Left cardiac atrium (tissue), 4 donors: ENCODE measurements at regions not wholly inside any gene's neighbourhood (a gene's known extent, or its start where the extent isn't known, plus 50 kb on each side); places are given as distances from the start of the nearest gene placed in this dataset.
A peak's percentile ranks its signal among the peaks of the same experiment; 100 is the strongest.

ENCODE experiments used
- ATAC-seq, 2 donors: fragments of 200-7000 bp; cut with Tn5 transposase; one replicate each; pipeline ENCODE4 v1.9.1; 2020; ENCODE audit warnings: mild to moderate bottlenecking in 2 of 2, moderate library complexity in 2 of 2
- DNase-seq: peaks from one replicate; pipeline ENCODE4 v3.0.0-alpha.2; 2020
- intact Hi-C, 2 donors: fragments of 100-400 bp; cut with DNase I; formaldehyde crosslinking; loops; one replicate each; pipeline versions ENCODE4 v1.14.1 to v1.15.1; 2022 to 2023
- donor health status: DM: no; HTN: yes; CAD: no.
- donor health status: DM: no; HTN: yes; CAD: no; lungs with severe emphysema.
- donor health status: DM: yes; HTN: yes; CAD: no.
- donor health status: Dilated cardiomyopathy.

GRCh38 chr7:118517275-118517674 lies 292.8 kb downstream of the ANKRD7 start:
- intact Hi-C loops = no loop called here

GRCh38 chr7:118525020-118525419 lies 300.5 kb downstream of the ANKRD7 start:
- ATAC-seq (no peak), DNase-seq (no peak)
- intact Hi-C loops = no loop called here

More at GRCh38 chr7:118517275-118517674, 292.8 kb downstream of the ANKRD7 start:
- no peak for DNase-seq
- ATAC-seq = no peak

GRCh38 chr7:118531566-118531965 lies 307.1 kb downstream of the ANKRD7 start:
- DNase-seq = no peak
- no peak for ATAC-seq
- intact Hi-C loops = no loop called here

GRCh38 chr7:118559207-118559606 lies 334.7 kb downstream of the ANKRD7 start:
- ATAC-seq = no peak
- DNase-seq = no peak
- intact Hi-C loops = no loop called here

- ATAC-seq = no peak
- intact Hi-C loops = no loop called here
- no peak for DNase-seq
These were observed 338.8 kb downstream of the ANKRD7 start for GRCh38 chr7:118563311-118563710.

GRCh38 chr7:118572604-118573003 lies 348.1 kb downstream of the ANKRD7 start:
- no peak for ATAC-seq
- DNase-seq = no peak
- intact Hi-C loops = no loop called here

- intact Hi-C loops = no loop called here
- ATAC-seq = peak; percentile 71 to 90
- DNase-seq = peak; percentile 32
These were observed 348.6 kb downstream of the ANKRD7 start for GRCh38 chr7:118573085-118573484.

- DNase-seq (no peak), ATAC-seq (no peak)
- intact Hi-C loops = no loop called here
These were observed 351.0 kb downstream of the ANKRD7 start for GRCh38 chr7:118575393-118575948.

GRCh38 chr7:118580743-118581382 lies 356.4 kb downstream of the ANKRD7 start:
- intact Hi-C loops = no loop called here
- DNase-seq (no peak), ATAC-seq (no peak)

- intact Hi-C loops = no loop called here
- no peak for ATAC-seq
- no peak for DNase-seq
These were observed 359.1 kb downstream of the ANKRD7 start for GRCh38 chr7:118583641-118584040.

- intact Hi-C loops = no loop called here
- DNase-seq (no peak), ATAC-seq (no peak)
These were observed 361.7 kb downstream of the ANKRD7 start for GRCh38 chr7:118586248-118586647.

- no peak for DNase-seq
- intact Hi-C loops = no loop called here
These were observed 365.6 kb downstream of the ANKRD7 start for GRCh38 chr7:118590107-118590506.

GRCh38 chr7:118602090-118602489 lies 377.6 kb downstream of the ANKRD7 start:
- DNase-seq (no peak), ATAC-seq (no peak)
- intact Hi-C loops = no loop called here

More at GRCh38 chr7:118590107-118590506, 365.6 kb downstream of the ANKRD7 start:
- ATAC-seq = no peak

- intact Hi-C loops = no loop called here
- DNase-seq = no peak
These were observed 382.1 kb downstream of the ANKRD7 start for GRCh38 chr7:118606602-118607001.

GRCh38 chr7:118609207-118609606 lies 384.7 kb downstream of the ANKRD7 start:
- ATAC-seq = no peak
- no peak for DNase-seq
- intact Hi-C loops = no loop called here

More at GRCh38 chr7:118606602-118607001, 382.1 kb downstream of the ANKRD7 start:
- ATAC-seq = no peak

- DNase-seq (no peak), ATAC-seq (no peak)
- intact Hi-C loops = no loop called here
These were observed 391.2 kb downstream of the ANKRD7 start for GRCh38 chr7:118615681-118616080.

- intact Hi-C loops = no loop called here
- ATAC-seq = no peak
- DNase-seq = no peak
These were observed 397.4 kb downstream of the ANKRD7 start for GRCh38 chr7:118621810-118622360.

GRCh38 chr7:118626739-118627138 lies 402.2 kb downstream of the ANKRD7 start:
- no peak for ATAC-seq
- intact Hi-C loops = no loop called here
- no peak for DNase-seq

GRCh38 chr7:118627467-118627866 lies 403.0 kb downstream of the ANKRD7 start:
- DNase-seq (no peak), ATAC-seq (no peak)
- intact Hi-C loops = no loop called here

GRCh38 chr7:118629898-118630438 lies 405.5 kb downstream of the ANKRD7 start:
- DNase-seq (no peak), ATAC-seq (no peak)
- intact Hi-C loops = no loop called here

- intact Hi-C loops = no loop called here
- no peak for ATAC-seq
- DNase-seq = no peak
These were observed 417.9 kb downstream of the ANKRD7 start for GRCh38 chr7:118642396-118642795.
